Stimulated activated CD4-positive, alpha-beta T cell treated with anti-CD3 and anti-CD28 coated beads, TNF-alpha, amount 100 ng/mL, for 4 hours (primary cell): ENCODE measurements at regions not wholly inside any gene's neighbourhood (a gene's known extent, or its start where the extent isn't known, plus 50 kb on each side); places are given as distances from the start of the nearest gene placed in this dataset.

Experiments
- DNase-seq, 3 experiments: peaks; one replicate each; pipeline ENCODE4 v3.0.0-alpha.2; 2020; ENCODE audit warnings: low read depth in 3 of 3

DNA sequence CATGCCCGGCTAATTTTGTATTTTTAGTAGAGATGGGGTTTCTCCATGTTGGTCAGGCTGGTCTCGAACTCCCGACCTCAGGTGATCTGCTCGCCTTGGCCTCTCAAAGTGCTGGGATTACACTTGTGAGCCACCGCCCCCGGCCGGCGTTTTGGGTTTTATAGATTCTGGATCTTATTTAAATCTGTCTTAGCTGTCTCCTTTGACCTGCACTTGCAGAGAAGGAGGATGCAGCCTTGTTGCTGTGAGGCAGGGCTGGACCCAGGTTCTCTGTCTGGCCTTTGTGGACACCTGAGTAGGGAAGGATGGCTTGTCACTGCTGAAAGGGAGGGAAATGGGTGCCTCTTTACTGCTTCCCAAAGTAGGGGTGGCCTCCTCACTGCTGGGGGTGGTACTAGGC, 83.0 kb upstream of the HS6ST1 start:
- no peak for DNase-seq

DNA sequence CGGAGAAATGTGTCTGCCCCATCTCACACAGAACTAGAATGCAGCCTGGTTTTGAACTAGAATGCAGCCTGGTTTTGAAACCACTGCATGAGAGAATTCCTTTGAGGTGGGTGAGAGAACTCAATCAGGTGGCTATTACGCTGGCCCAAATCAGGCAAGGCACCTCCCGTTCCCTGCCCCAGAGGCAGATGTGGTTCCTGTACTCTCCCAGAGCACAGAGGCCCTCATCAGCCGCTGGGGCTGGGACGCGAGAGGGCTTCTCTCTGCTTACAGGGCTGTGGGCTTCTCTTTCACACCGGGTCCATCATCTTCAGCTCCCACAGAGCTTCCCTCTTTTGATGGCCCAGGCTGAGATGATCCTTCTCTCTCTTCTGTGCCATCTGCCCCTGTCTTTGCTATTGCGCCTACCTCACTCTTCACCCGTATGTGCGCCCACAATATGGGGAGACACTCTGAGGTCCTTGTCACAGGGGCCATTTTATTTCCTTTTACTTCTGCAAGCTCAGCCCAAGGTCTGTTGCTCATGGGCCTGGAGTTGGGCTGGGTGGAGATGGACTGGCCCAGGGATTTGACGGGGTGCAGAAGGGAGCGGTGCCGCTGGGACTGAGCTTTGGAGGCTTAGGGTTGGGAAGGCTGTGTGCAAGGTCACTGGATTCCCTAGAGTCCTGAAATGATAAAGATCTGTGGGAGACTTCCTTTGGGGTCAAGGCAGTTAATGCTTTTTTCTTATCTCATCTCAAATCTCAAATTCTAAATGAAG, 84.4 kb upstream of the HS6ST1 start:
- DNase-seq, result no peak

DNA sequence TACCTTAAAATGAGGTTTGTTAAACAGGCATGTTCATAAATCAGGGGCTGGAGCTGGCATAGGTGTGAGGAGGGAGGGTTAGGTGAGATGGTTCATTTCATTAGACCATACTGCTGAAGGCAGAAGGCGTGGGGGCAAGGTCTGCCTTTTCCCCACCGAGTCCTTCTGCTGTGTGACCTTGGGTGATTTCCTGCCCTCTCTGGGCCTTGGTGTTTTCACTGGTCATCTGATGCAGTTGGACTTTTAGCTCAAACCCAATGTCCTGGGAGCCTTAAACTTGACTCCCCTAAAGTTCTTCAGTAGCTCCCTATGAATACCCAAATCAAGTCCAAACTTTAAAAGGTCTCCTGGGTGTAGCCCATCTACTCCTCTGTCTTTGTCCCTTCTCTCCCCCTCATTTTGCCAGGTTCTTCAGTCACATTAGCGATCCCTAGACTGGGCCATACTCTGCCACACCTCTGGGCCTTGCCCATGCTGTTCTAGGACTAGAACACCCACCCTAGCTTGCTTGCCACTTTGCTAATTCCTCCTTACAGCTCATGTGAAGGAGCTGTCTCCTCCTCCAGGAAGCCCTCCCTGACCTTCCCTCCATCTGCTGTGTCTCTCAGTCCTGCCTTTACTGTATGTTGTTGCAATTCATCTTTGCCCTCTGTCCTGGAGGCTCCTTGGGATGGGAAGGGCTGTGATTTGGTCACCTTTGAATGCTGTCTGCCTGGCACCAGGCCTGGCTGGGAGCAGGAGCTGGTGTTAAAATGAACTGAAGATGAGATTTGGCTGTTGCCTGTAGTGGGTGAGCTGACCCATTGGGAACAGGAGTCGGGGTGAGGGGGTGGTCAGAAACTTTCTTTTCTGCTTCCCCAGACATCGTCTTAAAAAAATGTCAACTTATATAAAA, 85.4 kb upstream of the HS6ST1 start:
- no peak for DNase-seq

DNA sequence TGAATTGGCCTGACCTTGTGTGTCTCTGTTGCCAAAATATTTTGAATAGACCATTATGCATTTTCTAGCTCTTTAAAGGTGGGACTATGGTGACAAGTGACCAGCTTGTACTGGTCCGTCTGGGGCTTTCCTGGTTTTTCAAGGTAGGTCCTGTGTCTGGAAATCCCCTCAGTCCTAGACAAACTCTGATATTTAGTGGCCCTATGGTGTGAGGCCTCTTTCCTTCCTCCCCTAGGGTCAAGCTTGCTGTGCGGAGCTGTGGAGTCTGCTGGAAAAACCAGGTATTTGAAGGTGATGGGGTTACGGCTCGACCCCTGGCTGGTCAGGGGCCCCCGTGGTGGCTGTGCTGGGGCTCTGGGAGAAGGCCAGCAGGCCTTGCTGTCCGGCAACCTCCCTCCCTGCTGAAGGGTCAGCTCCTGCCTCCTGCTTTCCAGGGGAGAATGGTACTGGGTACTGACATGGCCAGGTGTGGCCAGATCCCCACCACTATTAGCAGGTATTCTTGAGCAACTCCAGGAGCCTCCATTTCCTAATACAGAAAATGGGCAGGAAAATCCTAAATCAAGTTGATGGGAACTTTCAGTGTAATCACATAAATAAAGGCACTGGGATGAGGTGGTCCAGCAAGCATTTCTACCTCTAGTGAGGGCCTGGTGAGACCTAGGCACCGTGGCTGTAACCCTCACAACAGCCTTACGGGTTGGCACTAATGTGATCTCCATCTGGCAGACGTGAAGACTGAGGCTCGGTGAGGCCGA, 86.2 kb upstream of the HS6ST1 start:
- DNase-seq, result no peak

DNA sequence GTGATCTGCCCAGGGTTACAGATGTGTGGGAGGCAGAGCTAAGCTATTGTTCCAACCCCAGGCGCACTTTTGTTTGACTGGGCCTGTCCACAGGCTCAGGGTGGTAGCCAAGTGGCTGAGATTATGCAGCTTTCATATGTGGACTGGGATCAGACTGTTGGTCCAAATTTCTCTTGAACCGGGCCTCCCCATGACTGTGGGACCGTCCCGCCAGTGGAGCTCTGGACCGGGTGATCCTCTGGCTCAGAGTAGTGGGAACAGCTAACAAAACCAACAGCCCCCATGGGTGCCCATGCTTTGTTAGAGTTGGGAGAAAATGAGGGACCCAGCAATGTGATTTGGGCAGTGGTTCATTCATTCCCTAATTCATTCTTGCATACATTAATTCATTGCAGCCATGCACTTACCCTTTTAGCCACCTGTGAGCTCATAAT, 86.8 kb upstream of the HS6ST1 start:
- DNase-seq, result no peak

DNA sequence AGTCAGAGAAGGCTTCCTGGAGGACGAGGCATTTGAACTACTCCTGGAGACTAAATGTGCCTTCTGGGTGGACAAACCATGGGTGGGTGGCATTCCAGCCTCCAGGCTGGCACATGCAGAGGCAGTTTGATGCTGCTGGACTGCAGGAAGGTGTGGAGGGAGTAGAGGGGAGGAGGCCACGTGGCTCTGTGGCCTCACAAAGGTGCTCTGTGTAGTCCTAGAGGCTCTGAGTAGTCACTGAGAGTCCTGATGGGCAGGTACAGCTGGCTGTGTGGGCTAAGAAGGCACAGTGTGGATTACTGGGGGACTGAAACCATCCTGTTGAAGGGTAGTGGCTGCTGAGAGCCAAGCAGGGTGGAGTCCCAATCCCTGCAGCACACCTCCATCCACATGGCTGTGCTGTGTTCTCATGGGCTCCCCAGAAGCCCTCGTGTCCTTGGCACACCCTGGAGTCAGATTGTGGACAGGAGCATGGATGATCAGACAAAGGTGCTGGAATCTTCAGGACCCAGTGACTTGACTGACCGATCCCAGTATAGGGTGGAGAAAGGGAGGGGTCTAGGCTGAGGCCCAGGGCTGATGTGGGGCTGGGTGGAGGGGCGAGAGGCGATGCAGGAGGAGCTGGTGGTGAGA, 87.4 kb upstream of the HS6ST1 start:
- no peak for DNase-seq

DNA sequence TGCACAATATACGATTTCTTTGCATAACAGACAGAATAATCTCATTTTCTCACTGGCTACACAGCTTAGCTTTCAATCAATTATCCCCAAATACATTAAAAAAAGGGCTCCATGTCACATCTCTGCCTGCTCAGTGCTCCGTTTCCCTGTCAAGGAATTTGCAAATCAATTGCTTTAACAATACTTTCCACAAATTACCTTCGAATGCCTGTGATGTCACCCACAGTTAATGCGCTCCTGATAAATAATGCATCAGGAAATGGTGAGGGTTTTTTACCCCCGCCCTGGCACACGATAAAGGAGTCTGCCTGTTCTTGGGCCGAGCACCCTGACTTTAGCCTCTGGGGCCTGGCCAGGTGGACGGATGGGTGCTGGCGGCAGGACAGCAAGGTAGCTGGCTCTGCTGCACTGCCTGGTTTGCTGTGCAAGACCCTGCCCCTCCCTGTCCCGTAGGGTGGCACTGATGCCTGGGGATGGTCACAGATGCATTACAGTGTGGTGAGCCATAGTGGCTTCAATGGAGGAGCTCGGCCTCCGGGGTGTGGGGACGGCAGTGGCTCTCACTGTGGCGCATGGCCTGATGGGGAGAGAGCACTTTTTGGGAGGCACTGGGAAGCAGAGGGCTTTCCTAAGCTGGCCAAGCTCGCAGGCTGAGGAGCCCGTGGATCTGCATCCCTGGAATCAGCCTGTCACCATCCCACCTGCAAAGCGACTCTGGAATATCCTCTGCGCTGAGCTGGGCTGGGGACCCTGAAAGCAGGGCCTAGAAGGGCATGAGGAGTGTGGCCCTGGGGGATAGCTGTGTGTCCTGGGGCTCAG, 88.3 kb upstream of the HS6ST1 start:
- no peak for DNase-seq

DNA sequence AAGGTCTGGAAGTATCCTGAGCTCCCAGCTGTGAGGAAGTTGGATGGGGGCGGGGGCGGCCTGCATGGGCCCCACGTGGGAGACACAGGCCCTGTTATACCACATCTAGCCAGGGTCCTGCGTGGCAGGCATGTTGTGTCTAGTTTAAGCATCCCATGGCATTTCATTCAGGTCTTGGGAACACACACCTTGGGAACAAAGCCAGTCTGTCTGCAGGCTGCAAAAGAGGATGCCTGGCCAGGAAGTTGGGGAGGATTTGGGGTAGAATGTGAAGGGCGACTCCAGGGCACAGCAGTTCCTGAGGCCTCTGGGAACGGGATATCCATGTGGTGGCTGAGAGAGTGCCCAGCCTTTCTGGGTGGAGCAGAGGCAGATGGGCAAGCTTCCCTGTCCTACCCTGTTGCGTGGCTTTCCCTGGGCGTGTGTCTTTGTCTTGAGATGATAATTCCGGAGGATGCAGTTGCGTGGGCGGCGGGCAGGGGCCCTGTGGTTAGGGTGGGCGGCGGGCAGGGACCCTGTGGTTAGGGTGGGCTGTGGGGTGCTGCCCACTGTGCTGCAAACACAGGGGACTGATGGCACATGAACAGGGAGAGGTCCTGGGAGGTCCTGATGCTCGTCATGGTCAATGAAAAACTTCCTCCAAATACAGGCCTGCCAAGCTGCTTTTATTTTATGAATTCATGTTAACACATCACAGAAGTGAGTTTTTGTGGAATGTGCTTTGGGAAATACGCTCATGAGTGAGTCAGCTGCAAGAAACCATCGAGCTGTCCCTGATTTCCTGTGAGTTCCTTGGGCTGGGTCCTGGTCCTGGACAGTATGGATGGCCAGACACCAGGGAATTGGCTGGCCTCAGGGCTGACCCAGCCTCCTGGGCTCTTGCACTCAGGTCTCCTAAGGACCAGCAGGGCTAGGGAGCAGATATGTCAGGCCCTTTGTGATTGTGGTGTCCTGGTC, 90.0 kb upstream of the HS6ST1 start:
- DNase-seq, result no peak

DNA sequence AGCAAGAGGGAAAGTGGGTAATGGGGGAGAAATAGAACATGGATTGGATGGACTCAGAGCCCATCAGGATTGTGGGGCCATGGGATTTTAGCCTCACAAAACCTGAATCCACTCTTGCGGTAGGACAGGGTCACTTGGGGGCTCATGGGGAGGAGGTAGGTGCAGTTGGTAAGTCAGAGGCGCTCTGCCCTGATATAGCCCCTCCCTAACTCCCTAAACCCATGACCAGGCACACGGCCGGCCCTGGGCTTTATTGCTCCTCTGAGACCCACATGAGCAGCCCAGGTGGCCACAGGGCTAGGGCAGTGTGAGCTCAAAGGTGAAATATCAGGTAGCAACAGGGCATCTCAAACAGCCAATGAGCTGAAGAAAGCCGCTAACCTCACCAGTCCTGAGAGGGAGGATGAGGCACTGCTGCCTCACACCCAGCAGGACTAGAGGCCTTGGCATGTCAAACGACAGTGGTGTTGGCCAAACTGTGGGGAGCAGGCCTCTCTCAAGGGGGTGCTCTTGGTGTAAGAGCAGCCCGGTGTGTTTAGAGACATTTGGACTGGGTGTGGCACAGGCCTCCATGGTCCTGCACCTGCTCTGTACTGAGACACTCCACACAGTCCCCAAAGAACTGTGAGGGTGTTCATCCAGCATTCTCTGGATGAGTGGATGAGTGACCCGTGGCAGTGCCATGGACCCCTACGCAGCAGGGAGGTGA, 90.8 kb upstream of the HS6ST1 start:
- DNase-seq, result no peak

DNA sequence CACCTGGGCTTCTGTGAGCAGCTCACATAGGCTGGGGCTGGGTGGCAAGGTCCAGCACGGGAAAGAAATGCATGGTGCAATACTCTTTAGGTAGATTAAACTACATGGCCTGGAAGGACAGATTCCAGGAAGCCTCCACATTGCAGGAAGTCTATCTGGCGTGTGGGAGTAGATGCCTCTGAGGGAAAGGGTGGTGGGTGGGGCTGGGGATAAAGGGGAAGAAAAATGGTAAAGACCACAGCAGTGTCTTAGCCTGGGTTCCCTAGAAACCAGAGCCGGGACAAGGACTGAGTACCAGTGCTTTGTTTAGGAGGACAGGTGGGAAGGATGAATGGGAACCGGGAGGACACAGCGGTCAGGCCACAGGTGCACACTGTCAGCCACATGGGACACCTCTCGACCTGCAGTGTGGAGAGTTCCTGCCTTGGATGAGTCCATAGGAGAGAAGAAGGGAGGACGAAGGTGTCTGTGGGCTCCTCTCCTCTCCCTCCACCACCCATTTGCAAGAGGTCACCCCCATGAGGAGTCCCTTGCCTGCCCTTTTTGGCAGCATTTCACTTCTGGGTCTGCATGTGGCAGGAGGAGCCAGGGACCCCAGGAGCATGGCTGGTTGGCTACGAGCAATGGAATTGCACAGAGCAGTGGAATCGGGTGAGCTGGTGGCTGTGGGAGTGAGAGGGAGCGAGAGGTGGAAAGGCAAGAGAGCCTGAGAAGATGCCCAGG, 91.5 kb upstream of the HS6ST1 start:
- DNase-seq, result no peak

DNA sequence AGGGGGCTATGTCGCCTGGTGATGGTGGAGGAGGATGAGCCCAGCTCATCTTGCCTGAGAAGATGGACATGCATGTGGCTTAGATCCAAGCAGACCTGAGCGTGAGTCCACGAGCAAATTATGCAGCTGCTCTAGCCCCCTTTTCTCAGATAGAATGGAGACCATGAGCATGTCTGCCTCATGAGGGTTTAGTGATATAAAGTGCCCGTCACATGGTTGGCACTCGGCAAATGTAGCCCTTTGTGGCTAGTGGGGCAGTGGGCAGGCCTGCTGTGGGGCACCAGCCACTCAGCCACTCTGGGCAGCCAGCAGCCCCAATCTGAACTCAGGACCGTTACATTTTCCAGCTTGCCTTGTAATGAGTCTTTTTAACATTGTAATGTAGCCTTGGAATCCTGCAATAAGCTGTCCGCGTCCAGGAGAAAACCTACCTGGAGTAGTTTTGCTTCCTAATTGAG, 92.1 kb upstream of the HS6ST1 start:
- no peak for DNase-seq

DNA sequence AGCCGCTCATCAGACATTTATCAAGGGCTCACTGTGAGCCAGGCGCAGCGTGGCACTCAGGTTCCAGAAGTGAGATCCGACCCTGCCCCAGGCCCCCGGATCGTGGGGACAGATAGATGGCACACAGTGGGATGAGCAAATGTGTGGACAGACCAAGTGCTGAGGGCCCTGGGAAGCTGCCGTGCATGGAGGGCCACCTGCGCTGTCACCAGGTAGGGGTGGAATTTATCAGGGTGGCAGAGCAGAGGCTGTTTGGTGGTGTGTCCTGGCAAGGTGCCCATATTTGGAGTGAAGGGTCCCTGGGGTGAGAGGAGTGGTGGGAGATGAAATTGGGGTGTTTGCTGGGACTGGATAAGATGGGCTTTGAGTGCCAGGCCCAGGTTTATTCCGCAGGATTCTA, 92.8 kb upstream of the HS6ST1 start:
- DNase-seq, result no peak

DNA sequence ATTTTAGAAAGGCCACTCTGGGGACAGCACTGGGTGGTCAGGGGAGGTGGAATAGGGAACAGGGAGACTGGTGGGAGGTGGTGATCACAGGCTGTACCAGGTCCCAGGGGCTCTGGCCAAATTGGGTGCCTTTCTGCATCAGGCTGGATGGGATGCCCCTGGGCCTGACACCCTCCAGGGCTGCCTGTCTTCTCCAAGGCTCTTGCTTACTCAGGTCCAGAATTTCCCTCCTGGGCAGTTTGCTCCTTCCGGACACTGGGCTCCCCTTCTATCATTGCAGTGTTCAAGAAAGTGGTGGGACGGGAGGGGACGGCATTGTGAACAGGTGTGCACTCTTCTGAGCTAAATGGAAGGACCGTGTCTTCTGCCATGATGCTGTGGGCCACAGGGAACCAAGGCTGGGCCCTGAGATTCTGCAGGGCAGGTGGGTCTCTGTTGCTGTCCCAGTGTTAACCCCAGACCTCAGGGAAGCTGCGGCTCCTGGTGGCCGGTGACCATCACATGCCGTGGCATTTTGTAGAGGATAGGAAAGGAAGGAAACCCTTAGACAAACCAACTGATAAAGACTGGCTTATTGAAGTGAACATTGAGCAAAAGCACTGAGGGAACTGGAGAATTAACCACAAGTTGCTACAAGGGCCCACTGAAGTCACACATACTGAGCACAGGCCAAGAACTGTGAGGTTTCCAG, 93.7 kb upstream of the HS6ST1 start:
- no peak for DNase-seq

DNA sequence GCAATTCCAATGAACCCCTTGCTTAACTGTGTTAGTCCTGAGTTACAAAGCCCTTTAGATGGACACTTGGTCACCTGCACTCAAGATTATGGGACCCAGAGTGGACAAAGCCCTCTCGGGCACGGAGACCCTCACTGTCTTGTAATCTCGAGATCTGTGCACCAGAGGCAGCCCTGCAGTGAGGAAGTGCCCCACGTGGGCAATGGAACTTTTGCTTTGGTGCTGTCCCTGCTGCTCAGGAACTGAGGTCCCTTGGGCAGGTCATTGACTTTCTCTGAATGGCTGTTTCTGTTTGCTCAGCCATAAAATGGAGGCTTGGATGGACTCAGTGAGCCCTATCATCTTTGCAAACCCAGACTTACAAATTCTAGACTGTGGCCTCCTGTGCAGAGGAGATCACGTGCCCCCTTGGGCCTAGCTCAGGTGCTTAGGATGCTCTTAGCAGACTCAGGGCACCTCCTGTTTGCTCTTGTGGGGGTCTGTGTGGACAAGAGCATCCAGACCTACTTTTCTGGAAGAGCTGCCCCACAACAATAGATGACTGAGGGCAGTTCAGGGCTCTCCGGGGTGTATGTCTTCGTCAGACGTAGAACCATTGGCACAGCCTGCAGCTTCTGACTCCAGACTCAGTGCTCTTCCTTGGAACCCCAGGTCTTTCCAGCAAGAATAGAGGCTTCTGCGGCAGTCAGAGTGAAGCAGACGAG, 94.5 kb upstream of the HS6ST1 start:
- DNase-seq, result no peak

DNA sequence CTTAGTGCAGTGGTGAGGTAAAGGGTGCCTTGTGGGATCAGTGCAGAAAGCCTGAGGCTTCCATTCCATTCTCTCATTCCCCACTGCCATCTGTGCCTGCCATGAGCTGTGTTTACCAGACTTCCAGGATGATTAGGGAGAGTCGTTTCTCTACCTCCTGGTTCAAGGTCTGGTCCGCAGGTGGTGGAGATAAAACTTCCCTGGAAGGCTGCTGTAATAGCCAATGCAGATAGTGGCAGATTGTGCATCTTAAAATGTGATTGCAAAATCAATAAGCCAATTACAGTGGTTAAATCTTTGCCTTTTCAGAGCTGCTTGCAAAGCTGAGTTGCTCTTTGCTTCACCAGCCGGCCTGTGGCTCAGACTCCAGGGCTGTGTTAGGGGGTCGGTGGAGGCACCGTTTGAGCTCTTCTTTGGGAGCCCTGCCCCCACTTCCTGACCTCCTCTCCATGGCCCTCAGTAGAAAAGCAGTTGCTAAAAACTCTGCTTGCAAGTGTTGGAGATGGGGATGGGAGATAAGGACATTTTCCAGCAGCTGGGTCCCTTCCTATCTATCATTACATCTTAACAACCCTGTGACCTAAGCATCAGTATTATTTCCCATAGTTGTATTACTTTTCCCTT, 95.2 kb upstream of the HS6ST1 start:
- DNase-seq, result no peak

DNA sequence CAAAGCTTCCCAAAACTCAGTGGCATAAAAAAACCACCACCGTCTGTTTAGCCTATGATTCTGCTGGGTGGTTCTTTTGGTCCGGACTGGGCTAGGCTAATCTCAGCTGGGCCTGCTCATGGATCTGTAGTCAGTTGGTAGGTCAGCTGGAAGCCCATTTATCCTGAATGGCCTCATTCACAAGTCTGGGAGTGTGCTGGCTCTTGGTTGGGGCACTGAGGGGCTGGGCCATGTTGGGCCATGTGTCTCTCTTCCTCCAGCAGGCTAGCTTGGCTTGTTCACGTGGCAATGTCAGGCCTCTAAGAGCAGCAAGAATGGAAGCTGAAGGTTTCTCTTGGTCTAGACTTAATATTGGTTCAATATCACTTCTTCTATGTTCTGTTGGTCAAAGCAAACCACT, 95.7 kb upstream of the HS6ST1 start:
- DNase-seq, result no peak
